ENCODE measurements at regions not wholly inside any gene's neighbourhood (a gene's known extent, or its start where the extent isn't known, plus 50 kb on each side); places are given as distances from the start of the nearest gene placed in this dataset.

GRCh38 chr1:58248791-58249190 is 297.7 kb downstream of the OMA1 start:
- TF ChIP-seq CTCF (conservative IDR thresholded peaks at IDR 0.05; ENCODE audit: low read depth, low read length) (no peak), EZH2 (IDR thresholded peaks at IDR 0.05; ENCODE audit: borderline replicate concordance, low read depth, low read length, poor library complexity, severe bottlenecking) (no peak)
